HG02840 (cell line): ENCODE measurements at regions not wholly inside any gene's neighbourhood (a gene's known extent, or its start where the extent isn't known, plus 50 kb on each side); places are given as distances from the start of the nearest gene placed in this dataset.

ENCODE experiments used
- ATAC-seq: cut with Tn5 transposase; IDR thresholded peaks from one replicate; pipeline ENCODE4 v1.9.1; 2021; ENCODE audit warnings: mild to moderate bottlenecking, moderate library complexity, moderate number of reproducible peaks; ENCODE audit not compliant: unreplicated experiment, low FRiP score

DNA sequence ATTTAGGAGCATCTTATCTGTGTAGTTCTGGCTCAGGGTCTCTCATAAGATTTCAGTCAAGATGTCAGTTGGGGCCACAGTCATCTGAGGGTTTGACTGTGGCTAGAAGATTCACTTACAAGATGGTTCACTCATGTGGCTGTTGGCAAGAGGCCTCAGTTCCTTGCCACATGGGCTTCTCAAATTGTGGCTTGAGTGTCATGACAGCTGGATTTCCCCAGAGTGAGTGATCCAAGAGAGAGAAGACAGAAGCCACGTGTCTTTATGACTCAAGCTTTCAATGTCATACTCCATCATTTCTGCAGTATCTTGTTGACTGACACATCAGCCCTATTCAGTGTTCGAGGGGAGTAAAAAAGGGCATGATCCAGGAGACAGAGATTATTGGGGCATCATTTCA is 131.3 kb upstream of the AP1S2 start:
- no peak for ATAC-seq

DNA sequence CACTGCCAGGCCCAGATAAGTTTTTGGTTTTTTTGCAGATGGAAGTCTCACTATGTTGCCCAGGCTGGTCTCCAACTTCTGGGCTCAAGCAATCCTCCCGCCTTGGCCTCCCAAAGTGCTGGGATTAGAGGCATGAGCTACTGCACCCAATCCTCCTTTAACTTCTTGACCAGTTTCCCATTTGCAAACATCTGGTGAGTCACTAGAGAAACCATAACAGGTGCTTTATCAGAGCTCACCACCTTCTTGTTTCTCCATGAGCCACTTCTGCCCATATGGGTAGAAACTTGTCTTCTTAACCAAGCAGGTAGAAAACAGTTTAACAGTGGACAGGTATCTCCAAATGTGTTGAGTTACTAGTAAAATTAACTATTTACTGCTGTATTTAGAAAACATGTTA is 128.4 kb upstream of the AP1S2 start:
- no peak for ATAC-seq

DNA sequence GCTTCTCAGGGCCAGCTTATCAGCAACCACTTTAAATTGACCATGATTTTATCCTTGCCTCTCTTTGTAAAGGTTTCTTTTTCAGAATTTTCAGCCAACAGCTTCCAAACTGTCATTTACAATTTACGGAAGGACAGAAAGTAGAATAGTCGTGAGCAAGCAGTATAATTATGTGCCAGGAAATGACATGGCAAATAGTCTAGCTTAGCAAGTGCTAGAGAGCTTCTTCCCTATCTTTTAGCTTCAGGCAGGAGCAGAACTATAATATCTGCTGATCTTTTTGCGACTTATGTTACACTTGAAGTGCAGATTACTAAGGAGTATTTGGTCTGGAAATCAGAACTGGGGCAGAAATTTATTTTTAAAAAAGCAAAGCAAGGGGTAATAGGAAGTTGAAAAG is 123.0 kb upstream of the AP1S2 start:
- ATAC-seq, result no peak

DNA sequence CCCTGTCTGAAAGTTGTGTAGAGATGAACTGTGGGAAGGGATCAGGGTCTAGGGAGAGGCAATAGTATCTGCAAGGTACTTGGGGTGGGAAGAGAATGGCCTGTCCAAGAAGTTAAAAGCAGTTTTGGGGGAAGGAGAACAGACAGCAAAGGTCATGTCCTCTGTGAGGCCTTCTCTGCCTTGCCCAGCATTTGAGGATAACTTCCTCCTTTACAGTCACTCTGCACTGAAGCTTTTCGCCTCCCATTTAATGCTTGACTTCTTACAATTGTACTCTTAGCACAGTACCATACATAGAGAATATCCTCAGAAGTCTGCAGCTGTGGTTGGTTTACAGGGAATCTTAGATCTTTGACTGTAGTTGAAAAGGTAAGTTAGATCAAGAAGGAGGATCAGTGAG is 121.8 kb upstream of the AP1S2 start:
- ATAC-seq, result no peak

DNA sequence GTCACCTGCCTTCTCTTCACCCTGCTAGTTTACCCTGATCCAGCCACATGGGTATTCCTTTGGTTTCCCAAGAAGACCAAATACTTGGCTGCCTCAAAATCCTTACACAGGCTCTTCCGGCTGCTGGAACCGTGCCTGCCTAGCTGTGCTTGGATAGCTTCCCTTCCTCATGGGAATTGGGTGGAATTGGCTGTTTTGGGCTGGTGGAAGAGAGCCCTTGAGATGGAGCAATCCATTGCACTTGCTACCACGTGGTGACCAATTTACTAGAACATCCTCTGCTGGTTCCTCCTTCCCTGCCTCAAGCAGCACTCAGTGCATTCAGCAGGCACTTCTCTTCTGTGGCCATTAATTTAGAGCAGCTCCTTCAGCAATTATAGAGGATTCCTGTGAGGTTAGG is 119.3 kb upstream of the AP1S2 start:
- no peak for ATAC-seq

DNA sequence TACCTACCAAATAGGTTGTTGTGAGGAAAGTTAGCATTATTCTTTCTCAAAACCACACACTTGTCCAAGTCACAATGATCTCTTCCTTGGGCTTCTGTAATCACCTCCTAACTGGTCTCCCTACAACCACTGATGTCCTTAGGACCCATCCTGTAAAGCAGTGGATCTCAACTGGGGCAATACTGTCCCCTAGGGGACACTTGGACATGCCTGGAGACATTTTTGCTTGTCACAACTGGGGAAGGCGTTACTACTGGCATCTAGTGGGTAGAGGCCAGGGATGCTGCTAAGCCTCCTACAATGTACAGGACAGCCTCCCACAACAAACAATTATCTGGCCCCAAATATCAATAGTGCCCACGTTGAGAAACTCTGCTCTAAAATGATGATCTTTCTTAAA is 118.7 kb upstream of the AP1S2 start:
- no peak for ATAC-seq

DNA sequence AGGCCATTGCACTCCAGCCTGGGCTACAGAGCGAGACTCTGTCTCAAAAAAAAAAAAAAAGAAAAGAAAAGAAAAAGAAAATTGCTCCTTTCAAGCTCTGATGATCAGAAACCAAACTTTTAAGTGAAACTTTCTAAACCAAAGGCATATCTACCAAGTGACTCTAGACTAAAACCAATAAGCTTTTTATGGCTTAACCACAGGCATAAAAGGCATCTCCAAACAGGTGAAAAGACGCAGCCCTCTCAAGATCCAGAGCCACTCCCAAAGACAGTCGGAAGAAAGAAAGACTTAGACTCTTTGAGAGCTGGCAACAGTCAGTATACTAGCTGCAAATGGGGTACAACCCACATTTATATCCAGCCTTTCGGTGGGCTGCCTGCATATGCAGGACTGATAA is 117.1 kb upstream of the AP1S2 start:
- ATAC-seq, result no peak

DNA sequence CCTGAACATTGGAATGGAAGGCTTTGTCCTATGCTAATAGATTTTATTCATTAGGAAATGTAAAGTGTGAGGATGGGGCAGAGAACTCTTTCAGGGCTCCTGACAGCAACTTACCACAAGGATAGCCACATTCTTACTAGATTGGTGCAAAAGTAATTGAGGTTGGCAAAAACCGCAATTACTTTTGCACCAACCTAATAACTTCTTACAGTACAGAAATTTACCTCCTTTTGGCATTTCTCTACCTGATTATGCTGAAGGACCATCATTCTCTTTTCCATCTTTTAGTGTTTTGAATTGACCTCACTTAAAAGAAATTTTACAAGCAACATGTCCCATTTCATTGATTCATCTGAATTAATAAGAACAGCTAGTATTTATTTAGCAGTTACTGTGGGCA is 109.2 kb upstream of the AP1S2 start:
- ATAC-seq, result no peak

DNA sequence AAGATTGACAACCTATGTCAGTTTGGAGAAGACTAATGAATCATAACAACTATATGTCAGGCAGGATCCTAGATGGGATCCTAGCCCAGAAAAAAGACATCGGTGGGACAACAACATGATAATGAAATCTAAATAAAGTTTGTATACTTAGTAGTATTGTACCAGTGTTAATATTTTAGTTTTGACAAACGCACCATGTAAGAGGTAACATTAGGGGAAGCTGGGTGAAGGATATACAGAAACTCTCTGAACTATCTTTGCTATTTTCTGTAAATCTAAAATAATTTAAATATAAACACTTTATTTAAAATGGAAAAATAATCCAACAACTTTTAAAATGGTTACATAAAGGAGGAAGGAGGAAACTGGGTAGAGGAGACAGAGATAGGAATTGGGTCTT is 105.6 kb upstream of the AP1S2 start:
- no peak for ATAC-seq

DNA sequence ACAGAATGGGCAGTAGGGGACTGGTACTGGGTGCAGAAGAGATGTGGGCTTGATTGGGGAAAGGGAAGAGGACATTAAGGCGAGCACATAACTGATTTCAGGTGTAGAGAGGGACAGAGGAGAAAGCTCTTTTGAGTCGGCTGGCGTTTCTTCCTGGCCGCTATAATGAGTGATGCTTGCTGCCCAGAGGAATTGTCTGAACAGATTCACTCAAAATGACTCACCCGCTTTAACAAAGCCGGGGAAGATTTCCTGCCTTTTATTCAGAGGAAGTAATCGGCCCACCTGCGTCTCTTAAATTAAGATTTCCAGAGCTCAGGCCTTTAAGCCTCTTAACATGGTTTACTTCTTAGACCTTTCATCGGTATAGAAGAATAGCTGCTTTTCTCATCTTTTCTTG is 102.1 kb upstream of the AP1S2 start:
- no peak for ATAC-seq

DNA sequence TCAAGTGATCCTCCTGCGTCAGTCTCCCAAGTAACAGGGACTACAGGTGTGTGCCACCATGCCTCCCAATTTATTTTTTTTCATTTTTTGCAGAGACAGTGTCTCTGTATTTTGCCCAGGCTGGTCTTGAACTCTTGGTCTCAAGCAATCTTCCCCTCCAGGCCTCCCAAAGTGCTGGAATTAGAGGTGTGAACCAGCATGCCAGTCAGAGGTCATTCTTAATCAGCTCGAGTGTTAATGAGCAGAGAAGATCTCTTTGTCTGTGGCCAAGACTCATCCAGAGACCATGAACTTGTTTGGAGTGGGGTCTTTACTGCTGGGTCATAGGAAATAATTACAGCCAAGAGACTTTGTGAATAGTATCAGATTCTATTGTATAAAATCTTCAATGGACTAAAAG is 99.2 kb upstream of the AP1S2 start:
- no peak for ATAC-seq

DNA sequence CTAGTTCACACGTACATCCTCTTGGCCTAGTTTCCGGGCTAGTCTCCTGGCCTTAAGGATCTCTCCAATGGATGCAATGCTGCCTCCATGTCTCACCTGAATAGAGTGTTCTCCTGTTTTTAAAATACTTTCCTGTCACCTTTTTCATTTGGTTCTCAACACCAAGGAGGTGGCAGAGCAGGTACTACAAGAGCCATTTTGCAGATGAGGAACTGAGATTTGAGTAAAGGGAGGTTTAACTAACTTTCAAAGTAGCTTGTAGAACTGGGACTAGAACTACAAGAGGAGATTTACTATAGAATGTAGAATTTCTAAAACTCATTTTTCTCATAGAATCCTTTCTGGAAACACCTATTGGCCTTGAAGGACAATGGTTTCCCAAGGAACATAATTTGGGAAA is 97.6 kb upstream of the AP1S2 start:
- ATAC-seq, result no peak

DNA sequence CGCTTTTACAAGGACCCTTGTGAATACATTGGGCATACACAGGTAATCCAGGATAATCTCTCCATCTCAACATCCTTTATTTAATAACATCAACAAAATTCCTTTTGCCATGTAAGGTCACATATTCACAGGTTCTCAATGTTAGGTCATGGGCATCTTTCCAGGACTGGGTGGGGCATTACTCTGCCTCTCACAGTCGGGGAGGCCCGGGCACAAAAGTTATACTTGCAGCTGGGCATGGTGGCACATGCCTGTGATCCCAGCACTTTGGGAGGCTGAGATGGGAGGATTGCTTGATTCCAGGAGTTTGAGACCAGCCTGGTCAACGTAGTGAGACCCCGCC is 93.7 kb upstream of the AP1S2 start:
- no peak for ATAC-seq

DNA sequence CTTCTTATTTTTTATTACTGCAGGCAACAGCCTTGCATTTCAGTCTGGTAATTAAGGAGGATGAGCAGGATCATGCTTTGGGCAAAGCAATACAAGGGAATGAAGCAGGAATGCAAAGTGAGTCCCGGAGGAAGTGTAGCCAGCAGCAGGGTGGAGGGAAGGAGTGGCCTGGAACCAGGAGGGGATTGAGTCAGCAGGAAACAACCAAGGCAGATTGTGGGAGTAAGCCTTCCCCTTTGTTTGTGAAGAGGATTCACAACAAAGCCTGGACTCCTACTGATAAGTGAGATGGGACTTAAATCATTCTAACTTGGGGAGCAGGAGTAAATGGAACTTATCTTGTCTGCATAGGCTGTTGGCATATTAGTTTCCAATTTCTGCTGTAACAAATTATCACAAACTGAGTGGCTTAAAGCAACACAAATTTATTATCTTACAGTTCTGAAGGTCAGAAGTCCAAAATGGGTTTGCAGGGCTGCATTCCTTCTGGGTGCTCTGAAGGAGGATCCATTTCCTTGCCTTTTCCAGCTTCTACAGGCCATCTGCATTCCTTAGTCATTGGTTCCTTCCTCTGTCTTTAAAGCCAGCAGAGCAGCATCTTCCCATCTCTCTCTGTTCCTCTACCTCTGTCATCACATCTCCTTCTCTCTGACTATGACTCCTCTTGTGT is 93.2 kb upstream of the AP1S2 start:
- no peak for ATAC-seq

DNA sequence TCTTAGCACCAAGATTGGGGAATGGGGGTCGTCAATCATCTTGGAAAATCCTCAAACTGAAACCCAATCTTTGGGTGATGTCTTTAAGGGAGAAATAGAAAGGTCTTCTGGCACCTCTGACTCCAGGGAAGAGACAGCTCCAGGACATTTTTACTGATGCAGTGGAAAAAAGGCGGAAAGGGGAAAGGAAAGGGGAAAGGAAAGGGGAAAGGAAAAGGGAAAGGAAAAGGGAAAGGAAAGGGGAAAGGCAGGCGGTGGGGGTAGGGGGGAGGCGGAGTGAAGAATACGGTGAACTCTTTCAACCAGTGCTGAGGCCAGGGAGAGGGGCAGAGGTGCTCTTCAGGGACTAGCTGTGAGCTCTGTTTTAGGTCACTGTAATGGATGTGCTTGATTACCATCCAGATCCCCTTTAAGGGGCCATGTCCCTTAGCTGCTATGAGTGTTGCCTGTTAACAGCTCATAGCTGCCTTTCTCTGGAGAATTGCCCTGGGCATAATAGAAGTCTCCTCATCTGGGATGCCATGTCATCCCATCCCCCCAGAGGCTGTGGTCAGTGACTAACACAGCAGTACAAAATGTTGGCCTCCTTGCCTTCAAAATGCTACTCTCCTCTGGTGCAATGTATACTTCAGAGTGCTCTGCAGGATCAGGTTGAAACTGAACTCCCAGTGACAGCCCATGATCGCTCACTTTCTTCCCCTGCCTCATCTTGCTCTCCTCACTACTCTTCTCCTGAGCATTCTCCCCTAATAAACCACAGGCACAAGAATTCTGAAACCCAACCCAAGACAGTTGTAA is 92.4 kb upstream of the AP1S2 start:
- no peak for ATAC-seq

DNA sequence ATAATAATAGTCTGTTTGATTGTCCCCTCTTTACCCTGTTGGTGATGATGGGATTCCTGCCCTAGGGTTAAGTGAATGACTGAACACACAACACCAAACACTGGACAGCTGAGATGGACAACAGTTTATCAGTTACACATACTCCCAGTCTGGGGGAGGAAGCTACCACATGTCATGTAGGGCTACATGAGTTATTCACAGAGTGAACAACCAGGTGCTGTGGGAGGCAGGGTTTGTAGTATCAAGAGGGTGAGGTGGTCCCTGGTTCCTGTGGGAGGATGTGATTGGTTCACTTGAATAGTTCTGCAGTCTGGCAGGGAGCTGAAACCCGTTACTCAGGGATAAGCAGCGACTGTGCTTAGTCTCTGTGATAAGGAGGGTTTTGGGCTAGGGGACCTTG is 88.8 kb upstream of the AP1S2 start:
- ATAC-seq, result no peak

DNA sequence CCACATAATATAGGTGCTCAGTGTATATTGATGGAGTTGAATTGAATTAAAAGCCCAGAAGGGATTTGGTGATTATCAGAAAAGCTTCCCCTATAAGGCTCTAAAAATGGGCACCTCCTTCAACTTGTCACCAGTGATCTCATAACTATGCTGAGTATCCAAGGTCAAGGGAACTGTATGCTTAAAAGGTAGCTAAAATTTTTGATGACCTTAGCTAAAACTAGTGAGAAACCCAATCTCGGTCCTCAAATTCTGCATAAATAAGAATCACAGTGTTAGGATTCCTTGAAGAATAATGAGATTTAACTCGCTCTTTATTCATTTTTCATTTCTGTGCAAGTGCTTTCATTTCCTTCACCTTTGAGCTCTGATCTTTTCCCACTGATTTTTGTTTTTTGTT is 87.7 kb upstream of the AP1S2 start:
- ATAC-seq, result no peak

DNA sequence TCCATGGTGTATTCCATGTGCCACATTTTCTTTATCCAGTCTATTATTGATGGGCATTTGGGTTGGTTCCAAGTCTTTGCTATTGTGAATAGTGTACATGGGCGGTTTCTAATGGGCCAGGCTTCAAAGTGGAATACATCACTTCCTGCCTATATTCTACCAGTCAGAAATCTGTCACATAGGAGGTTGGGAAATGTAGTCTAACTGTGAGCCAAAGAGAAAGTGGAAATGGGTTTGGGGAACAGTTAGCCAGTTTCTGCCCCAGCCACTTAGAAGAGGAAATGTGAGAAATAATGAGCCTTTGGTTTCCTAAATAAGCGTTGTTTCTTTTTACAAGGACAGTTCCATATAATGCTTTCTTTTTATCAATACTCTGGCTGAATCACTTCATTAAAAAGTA is 85.1 kb upstream of the AP1S2 start:
- ATAC-seq, result no peak

DNA sequence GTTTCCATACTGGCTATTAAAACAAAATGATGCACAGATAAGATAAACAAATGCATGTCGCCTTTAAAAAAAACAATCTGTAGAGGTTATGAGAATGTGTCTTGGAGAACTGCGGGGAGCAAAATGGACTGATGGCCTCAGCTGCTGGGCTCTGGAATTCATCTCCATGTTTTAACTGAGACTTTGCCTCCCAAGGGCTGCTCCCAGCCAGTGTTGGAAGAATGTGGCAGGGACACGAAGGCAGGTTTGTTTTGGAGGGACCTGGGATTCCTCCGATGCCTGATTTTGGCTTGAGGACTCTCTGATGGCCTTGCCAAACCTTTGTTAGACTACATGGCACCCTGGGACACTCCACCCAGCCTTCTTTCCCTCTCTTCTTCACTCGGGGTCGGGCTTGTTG is 83.5 kb upstream of the AP1S2 start:
- no peak for ATAC-seq

DNA sequence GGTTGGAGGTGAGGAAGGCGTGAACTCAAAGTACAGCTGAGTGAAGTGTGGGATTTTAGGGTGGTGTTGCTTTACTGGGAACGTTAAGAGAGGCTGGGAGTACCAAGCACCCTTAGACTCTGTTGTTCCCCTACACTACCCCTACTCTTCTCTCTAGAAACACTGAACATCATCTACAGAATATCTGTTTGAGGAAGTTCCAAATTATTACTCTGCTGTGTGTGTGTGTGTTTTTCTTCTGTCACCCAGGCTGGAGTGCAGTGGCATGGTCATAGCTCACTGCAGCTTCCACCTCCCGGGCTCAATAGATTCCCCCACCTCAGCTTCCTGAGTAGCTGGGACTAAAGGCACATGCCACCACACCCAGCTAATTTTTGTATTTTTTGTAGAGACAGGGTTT is 76.7 kb upstream of the AP1S2 start:
- no peak for ATAC-seq

DNA sequence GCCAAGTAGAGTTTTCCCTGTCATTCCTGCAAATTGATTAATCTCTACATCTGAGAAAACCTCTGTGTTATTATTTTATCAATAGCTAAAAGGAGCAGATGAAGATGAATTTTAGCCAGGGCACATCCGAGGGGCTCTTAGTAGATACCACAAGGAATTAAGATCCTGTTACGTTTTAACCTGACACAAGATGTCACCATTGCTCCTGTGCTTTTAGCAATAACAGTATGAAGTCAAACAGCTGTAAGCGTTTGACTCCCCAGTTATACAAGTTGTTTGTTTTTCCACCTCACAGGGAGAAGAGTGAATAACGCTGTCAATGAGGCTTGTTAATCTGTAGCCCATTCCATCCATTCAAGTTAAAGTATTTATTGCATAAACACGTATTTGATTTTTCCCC is 76.0 kb upstream of the AP1S2 start:
- ATAC-seq, result no peak

DNA sequence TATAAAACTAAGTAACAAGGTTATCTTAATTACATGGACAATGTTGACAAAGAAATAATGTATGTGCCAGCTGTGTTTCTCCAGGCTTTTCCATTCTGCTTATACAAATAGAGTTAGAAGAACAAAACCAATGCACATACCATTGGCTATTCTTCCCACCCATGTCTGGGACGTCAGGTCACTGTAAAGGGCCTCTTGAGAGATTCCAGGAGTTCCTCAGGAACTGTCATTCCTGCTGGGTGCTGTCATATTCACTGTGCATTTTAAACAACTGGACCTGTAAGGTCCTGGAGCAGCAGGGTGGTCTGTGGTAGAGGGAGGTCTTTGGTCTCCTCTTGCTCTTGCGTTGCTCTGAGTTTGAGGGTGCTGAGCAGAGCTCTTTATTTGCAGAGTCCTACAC is 74.6 kb upstream of the AP1S2 start:
- no peak for ATAC-seq

DNA sequence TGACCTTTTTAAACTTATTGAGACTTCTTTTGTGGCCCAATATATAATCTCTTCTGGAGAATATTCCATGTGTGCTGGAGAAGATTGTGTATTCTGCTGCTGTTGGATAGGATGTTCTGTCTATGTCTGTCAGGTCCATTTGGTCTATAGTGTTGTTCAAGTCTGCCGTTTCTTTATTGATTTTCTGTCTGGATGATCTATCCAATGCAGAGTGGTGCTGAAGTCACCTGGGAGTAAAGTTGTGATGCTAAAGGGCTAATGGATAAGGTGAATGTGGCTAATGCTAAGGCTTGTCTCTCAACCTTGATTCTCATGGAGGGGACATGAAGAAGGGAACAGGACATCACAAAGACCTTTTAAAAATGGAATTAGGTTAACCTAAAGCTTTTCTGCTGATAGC is 72.0 kb upstream of the AP1S2 start:
- ATAC-seq, result no peak
